ENCODE measurements at regions not wholly inside any gene's neighbourhood (a gene's known extent, or its start where the extent isn't known, plus 50 kb on each side); places are given as distances from the start of the nearest gene placed in this dataset.

DNA sequence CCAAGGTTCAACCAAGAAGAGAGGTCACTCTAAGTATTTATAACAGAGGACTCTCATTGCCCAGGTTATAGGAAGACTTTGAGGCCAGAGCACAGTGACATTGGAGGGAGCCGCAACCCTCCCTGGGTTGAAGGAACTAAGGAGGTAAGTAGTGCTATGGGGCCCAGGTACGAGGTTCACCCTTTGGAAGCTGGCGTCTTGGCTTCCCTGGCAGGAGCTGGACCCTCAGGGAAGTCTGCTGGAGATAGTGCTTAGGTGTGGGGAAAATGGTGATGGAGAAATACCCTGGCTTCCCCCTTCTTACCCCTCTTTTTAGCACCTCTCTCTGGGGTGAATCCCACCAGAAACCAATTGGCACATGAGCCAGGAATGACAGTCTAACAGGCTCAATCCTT is 317.9 kb upstream of the ZNF32 start:
- no peak for DNase-seq (ENCODE audit: low read depth)
- TF ChIP-seq, protein P1, sequence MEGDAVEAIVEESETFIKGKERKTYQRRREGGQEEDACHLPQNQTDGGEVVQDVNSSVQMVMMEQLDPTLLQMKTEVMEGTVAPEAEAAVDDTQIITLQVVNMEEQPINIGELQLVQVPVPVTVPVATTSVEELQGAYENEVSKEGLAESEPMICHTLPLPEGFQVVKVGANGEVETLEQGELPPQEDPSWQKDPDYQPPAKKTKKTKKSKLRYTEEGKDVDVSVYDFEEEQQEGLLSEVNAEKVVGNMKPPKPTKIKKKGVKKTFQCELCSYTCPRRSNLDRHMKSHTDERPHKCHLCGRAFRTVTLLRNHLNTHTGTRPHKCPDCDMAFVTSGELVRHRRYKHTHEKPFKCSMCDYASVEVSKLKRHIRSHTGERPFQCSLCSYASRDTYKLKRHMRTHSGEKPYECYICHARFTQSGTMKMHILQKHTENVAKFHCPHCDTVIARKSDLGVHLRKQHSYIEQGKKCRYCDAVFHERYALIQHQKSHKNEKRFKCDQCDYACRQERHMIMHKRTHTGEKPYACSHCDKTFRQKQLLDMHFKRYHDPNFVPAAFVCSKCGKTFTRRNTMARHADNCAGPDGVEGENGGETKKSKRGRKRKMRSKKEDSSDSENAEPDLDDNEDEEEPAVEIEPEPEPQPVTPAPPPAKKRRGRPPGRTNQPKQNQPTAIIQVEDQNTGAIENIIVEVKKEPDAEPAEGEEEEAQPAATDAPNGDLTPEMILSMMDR (IDR thresholded peaks at IDR 0.05; ENCODE audit: insufficient read depth, low read depth, low read length, missing control alignments): no peak
- no peak overlapping the region for H3K4me3 ChIP-seq (ENCODE audit: low read length)

DNA sequence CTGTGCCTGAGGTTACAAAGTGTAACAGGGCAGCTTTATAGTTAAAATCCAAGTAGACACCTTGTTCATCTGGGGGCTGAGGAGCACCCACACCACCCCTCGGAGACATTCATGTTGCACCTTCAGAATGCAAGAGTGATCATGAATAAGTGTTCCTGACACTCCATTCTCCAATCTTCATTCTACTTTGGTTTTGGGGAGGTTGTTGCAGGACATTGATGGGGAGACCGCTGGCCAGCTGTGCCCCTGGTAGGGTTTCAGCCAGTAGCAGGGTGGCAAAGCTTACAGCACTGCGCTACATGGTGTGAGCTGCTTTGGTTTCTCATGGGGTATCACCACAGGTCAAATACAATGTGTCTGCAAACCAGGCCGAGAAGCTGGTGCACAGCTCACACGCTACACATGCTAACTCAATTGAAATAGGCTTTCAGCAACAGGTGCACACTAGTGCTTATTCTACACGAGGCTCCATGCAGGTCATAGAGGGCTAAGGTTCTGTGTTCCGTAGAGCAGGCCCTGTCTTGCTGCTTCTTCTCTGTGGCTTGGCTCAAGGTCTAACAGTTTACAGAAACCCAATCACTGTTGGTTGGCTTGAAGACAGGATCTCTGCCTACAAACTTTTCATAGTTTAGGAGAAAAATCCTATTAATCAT is 317.4 kb upstream of the ZNF32 start:
- no peak overlapping the region for H3K4me3 ChIP-seq (ENCODE audit: low read length)
- TF ChIP-seq, protein P1 (IDR thresholded peaks at IDR 0.05; ENCODE audit: insufficient read depth, low read depth, low read length, missing control alignments): no peak
- DNase-seq (ENCODE audit: low read depth): no peak

DNA sequence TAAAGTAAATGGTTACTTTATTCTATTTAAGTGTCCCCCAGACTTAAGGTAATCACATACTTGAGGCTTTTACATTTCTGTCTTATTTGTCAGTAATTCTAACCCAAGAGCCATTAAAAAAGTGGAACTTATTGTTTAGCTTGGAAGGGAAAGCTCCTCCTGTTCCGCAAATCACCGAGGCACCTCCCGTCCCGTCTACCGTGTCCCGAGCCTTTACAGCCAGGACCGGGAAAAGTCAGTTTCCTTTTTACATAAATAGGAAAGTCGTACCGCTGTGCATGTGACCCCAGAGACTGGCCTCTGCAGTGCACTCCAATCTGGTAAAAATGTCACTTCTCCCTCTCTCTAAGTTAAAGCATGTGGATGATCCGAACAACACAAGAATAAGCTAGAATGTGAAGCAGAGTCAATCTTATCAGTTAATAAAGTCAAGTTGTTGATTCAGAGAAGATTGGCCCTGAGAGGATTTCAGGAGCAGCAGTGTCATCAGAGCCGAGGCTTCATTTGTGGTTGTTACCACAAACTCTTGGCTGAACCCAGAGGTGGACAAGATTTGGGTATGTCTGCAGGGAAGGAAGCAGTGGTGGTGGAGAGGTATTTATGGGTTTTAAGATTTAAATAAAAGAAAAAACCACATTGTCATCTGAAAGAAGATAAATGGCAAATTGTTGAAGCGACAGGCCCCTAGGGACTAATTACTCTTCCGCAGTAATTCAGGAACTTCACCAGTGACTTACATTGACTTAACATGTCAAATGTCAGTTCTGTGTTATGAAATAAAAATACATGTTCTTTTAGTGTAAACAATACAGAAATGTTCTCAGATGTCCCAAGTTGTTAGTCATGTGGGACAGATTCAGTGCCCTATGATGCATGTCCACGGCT is 316.6 kb upstream of the ZNF32 start:
- TF ChIP-seq, protein P1 (IDR thresholded peaks at IDR 0.05; ENCODE audit: insufficient read depth, low read depth, low read length, missing control alignments): no peak
- H3K4me3 ChIP-seq (ENCODE audit: low read length): no peak overlapping the region
- DNase-seq (ENCODE audit: low read depth): no peak

DNA sequence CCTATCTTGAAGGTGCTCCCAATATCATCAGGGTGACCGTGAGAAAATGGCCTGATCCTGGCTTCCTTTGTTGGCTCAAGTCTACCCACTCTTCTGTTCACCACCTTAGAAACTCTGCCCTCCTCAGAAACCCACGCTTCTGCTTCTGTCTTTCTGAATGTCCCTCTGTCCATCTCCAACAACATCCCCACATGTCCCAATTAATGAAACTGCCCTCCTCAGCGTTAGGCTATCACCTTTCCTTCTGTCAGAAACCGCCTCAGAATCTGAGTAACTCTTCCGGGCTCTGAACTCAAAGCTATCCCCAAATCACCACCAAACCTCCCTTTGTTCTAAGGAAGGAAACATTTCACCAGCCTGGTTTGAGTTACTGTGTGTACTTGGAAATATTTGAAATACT is 315.8 kb upstream of the ZNF32 start:
- DNase-seq (ENCODE audit: low read depth): no peak
- no peak overlapping the region for H3K4me3 ChIP-seq (ENCODE audit: low read length)
- TF ChIP-seq, protein P1 (IDR thresholded peaks at IDR 0.05; ENCODE audit: insufficient read depth, low read depth, low read length, missing control alignments): no peak

DNA sequence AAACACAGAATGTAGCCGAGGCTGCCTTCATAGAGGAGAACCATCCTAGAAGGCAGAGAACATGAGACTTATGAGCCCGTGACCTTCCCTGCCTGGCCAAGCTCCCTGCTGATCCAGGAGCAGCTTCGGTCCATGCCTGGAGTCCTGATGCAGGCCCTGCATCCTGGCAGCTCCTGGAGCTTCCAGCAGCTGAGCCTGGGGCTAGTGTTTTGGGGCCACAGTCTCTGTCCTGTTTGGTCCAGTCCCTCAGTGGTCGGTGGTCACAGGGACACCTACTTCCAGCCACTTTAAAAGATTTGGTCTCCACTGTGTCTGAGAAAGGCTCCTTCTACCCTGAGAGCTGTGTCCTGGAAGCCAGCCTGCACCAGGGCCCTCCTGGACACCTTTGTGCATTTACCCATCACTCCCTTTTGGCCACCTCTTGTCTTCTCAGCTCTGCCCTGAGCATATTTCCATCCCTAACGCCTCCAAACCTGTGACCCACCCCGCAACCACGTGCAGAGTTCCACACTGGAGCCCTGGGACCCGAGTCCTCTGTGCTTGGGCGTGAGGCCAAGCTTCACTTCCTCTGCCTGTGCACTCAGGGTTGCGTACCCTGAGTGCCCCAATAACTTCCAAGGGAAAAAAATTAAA is 315.2 kb upstream of the ZNF32 start:
- TF ChIP-seq, protein P1 (IDR thresholded peaks at IDR 0.05; ENCODE audit: insufficient read depth, low read depth, low read length, missing control alignments): no peak
- no peak for DNase-seq (ENCODE audit: low read depth)
- H3K4me3 ChIP-seq (ENCODE audit: low read length): no peak overlapping the region

DNA sequence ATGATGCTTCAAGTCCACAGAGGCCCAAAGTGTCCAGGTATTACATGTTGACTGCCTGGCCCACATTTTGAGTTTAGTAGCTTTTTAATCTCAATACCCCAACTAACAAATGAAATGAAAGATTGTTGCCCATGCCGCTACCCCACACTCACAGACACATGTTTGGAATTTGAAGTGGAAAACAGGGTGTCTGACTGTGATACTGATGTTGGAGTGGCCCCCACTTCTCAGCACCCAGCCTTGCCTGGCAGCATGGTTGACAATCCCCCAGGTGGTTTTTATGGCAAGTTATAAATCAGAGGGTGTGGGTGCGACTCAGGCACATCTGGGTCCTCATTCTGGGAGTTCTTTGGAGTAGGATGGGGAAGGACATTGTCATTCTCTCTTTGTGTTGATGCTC is 314.7 kb upstream of the ZNF32 start:
- DNase-seq (ENCODE audit: low read depth): no peak
- no peak overlapping the region for H3K4me3 ChIP-seq (ENCODE audit: low read length)
- TF ChIP-seq, protein P1 (IDR thresholded peaks at IDR 0.05; ENCODE audit: insufficient read depth, low read depth, low read length, missing control alignments): no peak

Measured in epithelial cell of esophagus (primary cell).